IMR-90 (cell line): ENCODE measurements at regions not wholly inside any gene's neighbourhood (a gene's known extent, or its start where the extent isn't known, plus 50 kb on each side); places are given as distances from the start of the nearest gene placed in this dataset.

Experiments
- ATAC-seq: fragments of 200-7000 bp; cut with Tn5 transposase; 2 replicates; pipeline ENCODE4 v1.9.1; 2020; ENCODE audit warnings: low read depth, mild to moderate bottlenecking, moderate library complexity
- BruUV-seq: library from RNA; stranded (reverse); fragments of 400-500 nt; replicated peaks from 2 replicates; lab custom pipeline; 2021; lab: Mats Ljungman, UMichigan
- CTCF ChIA-PET: fragments of 300-600 bp; formaldehyde crosslinking; extraction: SDS; loops from one replicate; lab custom pipeline; 2021; ENCODE audit warnings: antibody characterized with exemption; lab: Yijun Ruan, JAX
- POLR2A ChIA-PET: fragments of 300-600 bp; sonication (Branson Sonifier 250); formaldehyde crosslinking; loops from one replicate; lab custom pipeline; 2022; ENCODE audit warnings: antibody characterized with exemption; ENCODE audit not compliant: unreplicated experiment; lab: Charles Lee
- DNase-seq: peaks from one replicate; pipeline ENCODE4 v3.0.0; 2013
- H2AFZ ChIP-seq: replicated peaks from 2 replicates; pipeline ENCODE3; 2013; ENCODE audit warnings: low read length, mild to moderate bottlenecking; ENCODE audit not compliant: poor library complexity
- H2AK5ac ChIP-seq: 2 replicates; pipeline ENCODE4 v1.6.1; 2013; ENCODE audit warnings: low read depth, low read length, inconsistent platforms
- H2AK9ac ChIP-seq: replicated peaks from 2 replicates; pipeline ENCODE3; 2013; ENCODE audit warnings: mild to moderate bottlenecking, low read depth, low read length, moderate library complexity; ENCODE audit not compliant: poor library complexity
- H2BK120ac ChIP-seq: 2 replicates; pipeline ENCODE4 v1.6.1; 2013; ENCODE audit warnings: low read depth, low read length, inconsistent platforms
- H2BK15ac ChIP-seq: 3 replicates; pipeline ENCODE4 v1.6.1; 2013; ENCODE audit warnings: low read depth, low read length, inconsistent platforms
- H2BK20ac ChIP-seq: 2 replicates; pipeline ENCODE4 v1.6.1; 2013; ENCODE audit warnings: low read depth, mild to moderate bottlenecking, inconsistent platforms, low read length, moderate library complexity
- H2BK5ac ChIP-seq: 2 replicates; pipeline ENCODE4 v1.6.1; 2013; ENCODE audit warnings: mild to moderate bottlenecking, low read depth, low read length, inconsistent platforms; ENCODE audit not compliant: poor library complexity, severe bottlenecking
- H3K14ac ChIP-seq: replicated peaks from 2 replicates; pipeline ENCODE4 v1.6.1; 2013; ENCODE audit warnings: low read depth, low read length, inconsistent platforms
- H3K18ac ChIP-seq: 2 replicates; pipeline ENCODE4 v1.6.1; 2013; ENCODE audit warnings: low read depth, low read length, control low read depth
- H3K23ac ChIP-seq: 2 replicates; pipeline ENCODE4 v1.6.1; 2013; ENCODE audit warnings: low read depth, low read length, inconsistent platforms
- H3K27ac ChIP-seq: 2 replicates; pipeline ENCODE4 v1.5.1; 2013; ENCODE audit warnings: mild to moderate bottlenecking, control low read depth, low read length; ENCODE audit not compliant: insufficient read depth
- H3K27me3 ChIP-seq: 2 replicates; pipeline ENCODE4 v1.6.1; 2013; ENCODE audit warnings: low read length; ENCODE audit not compliant: control insufficient read depth, insufficient read depth
- H3K36me3 ChIP-seq: 2 replicates; pipeline ENCODE4 v1.6.1; 2013; ENCODE audit warnings: low read length, mixed read lengths; ENCODE audit not compliant: control insufficient read depth, insufficient read depth
- H3K4ac ChIP-seq: 2 replicates; pipeline ENCODE4 v1.6.1; 2013; ENCODE audit warnings: low read depth, low read length, inconsistent platforms
- H3K4me1 ChIP-seq: 2 replicates; pipeline ENCODE4 v1.6.1; 2013; ENCODE audit warnings: low read length, mixed read lengths; ENCODE audit not compliant: control insufficient read depth, insufficient read depth
- H3K4me2 ChIP-seq: 2 replicates; pipeline ENCODE4 v1.6.1; 2013; ENCODE audit warnings: low read depth, mild to moderate bottlenecking, control low read depth, low read length, moderate library complexity
- H3K4me3 ChIP-seq: 2 replicates; pipeline ENCODE4 v1.5.1; 2013; ENCODE audit warnings: low read depth, mild to moderate bottlenecking, control low read depth, low read length, moderate library complexity; ENCODE audit not compliant: insufficient read depth
- H3K56ac ChIP-seq: 2 replicates; pipeline ENCODE4 v1.6.1; 2013; ENCODE audit warnings: low read length, inconsistent platforms; ENCODE audit not compliant: insufficient read depth; ENCODE audit errors: extremely low read depth
- H3K79me1 ChIP-seq, 2 experiments: 2 replicates each; pipeline ENCODE4 v1.6.1; 2013; ENCODE audit warnings: low read length in 2 of 2, inconsistent platforms in 1 of 2, low read depth in 1 of 2
- H3K9ac ChIP-seq: 2 replicates; pipeline ENCODE4 v1.6.1; 2013; ENCODE audit warnings: low read depth, low read length, control low read depth
- H3K9me1 ChIP-seq: 2 replicates; pipeline ENCODE4 v1.6.1; 2013; ENCODE audit warnings: low read length, inconsistent platforms; ENCODE audit not compliant: insufficient read depth
- H3K9me3 ChIP-seq: 2 replicates; pipeline ENCODE4 v1.6.1; 2013; ENCODE audit warnings: low read length; ENCODE audit not compliant: control insufficient read depth, insufficient read depth
- H4K20me1 ChIP-seq: 2 replicates; pipeline ENCODE4 v1.6.1; 2013; ENCODE audit warnings: low read length, inconsistent platforms; ENCODE audit not compliant: insufficient read depth
- H4K5ac ChIP-seq: 2 replicates; pipeline ENCODE4 v1.6.1; 2013; ENCODE audit warnings: mild to moderate bottlenecking, low read depth, low read length, control low read depth
- H4K8ac ChIP-seq, 2 experiments: 2 replicates each; pipeline ENCODE4 v1.6.1; 2013; ENCODE audit warnings: low read depth in 2 of 2, low read length in 2 of 2, control low read depth in 1 of 2, inconsistent platforms in 1 of 2
- H4K91ac ChIP-seq: 2 replicates; pipeline ENCODE4 v1.6.1; 2013; ENCODE audit warnings: low read depth, low read length, inconsistent platforms; ENCODE audit not compliant: insufficient read depth
- BHLHE40 ChIP-seq: fragments of 150-350 bp; IDR thresholded peaks from 2 replicates; pipeline ENCODE4 v1.6.1; 2016; ENCODE audit warnings: mild to moderate bottlenecking, low read depth, low read length
- CEBPB ChIP-seq: IDR thresholded peaks from 2 replicates; pipeline ENCODE4 v1.6.1; 2012; ENCODE audit warnings: low read depth, low read length, improper control_type of control experiment
- CHD1 ChIP-seq: IDR thresholded peaks from 2 replicates; pipeline ENCODE4 v1.6.1; 2012; ENCODE audit warnings: low read depth, low read length, improper control_type of control experiment
- CTCF ChIP-seq: conservative IDR thresholded peaks from 2 replicates; pipeline ENCODE4 v1.5.1; 2012; ENCODE audit warnings: mild to moderate bottlenecking, low read depth, low read length, improper control_type of control experiment
- FOS ChIP-seq: fragments of 150-350 bp; IDR thresholded peaks from 2 replicates; pipeline ENCODE4 v1.6.1; 2016; ENCODE audit warnings: low read depth, low read length
- MAFK ChIP-seq: IDR thresholded peaks from 2 replicates; pipeline ENCODE4 v1.6.1; 2012; ENCODE audit warnings: low read depth, low read length, improper control_type of control experiment
- MAZ ChIP-seq: IDR thresholded peaks from 2 replicates; pipeline ENCODE4 v1.6.1; 2012; ENCODE audit warnings: low read depth, mild to moderate bottlenecking, low read length, improper control_type of control experiment, moderate library complexity, borderline replicate concordance
- NFE2L2 ChIP-seq: fragments of 150-350 bp; IDR thresholded peaks from 2 replicates; pipeline ENCODE4 v1.6.1; 2016; ENCODE audit warnings: low read depth, mild to moderate bottlenecking, low read length
- POLR2A ChIP-seq: IDR thresholded peaks from 2 replicates; pipeline ENCODE4 v1.6.1; 2012; ENCODE audit warnings: mild to moderate bottlenecking, low read depth, low read length
- RAD21 ChIP-seq: IDR thresholded peaks from 2 replicates; pipeline ENCODE4 v1.6.1; 2012; ENCODE audit warnings: low read length, improper control_type of control experiment
- RCOR1 ChIP-seq: IDR thresholded peaks from 2 replicates; pipeline ENCODE4 v1.6.1; 2012; ENCODE audit warnings: mild to moderate bottlenecking, low read length, improper control_type of control experiment; ENCODE audit not compliant: insufficient replicate concordance
- RFX5 ChIP-seq: IDR thresholded peaks from 2 replicates; pipeline ENCODE4 v1.8.0; 2012; ENCODE audit warnings: low read depth, mild to moderate bottlenecking, low read length, moderate library complexity
- SMC3 ChIP-seq: fragments of 150-350 bp; IDR thresholded peaks from 2 replicates; pipeline ENCODE4 v1.6.1; 2016; ENCODE audit warnings: low read depth, mild to moderate bottlenecking, antibody characterized with exemption, low read length, moderate library complexity
- USF2 ChIP-seq: fragments of 150-350 bp; IDR thresholded peaks from 2 replicates; pipeline ENCODE4 v1.6.1; 2017; ENCODE audit warnings: mild to moderate bottlenecking, antibody characterized with exemption, low read length, low read depth
- WGBS, 2 experiments: methylation state at CpG; one replicate each; pipeline versions ENCODE4 v1.1.5 to v1.1.7; 2013; ENCODE audit warnings: missing lambda C conversion rate in 2 of 2; ENCODE audit not compliant: insufficient read length in 1 of 2; ENCODE audit errors: extremely low coverage in 2 of 2; 5-methylcytosine and 5-hydroxymethylcytosine counted together
- dilution Hi-C: fragments of 300-500 bp; cut with HindIII; formaldehyde crosslinking; loops from one replicate; pipeline ENCODE4 v1.14.3; 2018; ENCODE audit warnings: low sequenced_read_pairs; ENCODE audit not compliant: unreplicated experiment
- in situ Hi-C: fragments of 300-500 bp; cut with MboI; formaldehyde crosslinking; loops from 3 replicates; pipeline ENCODE4 v1.14.3; 2019; ENCODE audit warnings: low sequenced_read_pairs, inconsistent platforms, mixed read lengths
- intact Hi-C: fragments of 100-400 bp; cut with micrococcal nuclease; formaldehyde crosslinking; loops from 2 replicates; pipeline ENCODE4 v1.10.0; 2022

- no CpG with 5 or more reads among the region's 2 CpGs for WGBS, 2 experiments
- Histone ChIP-seq H4K91ac (no peak overlapping the region), H3K23ac (no peak overlapping the region), H3K9me3 (no peaks in the 10 kb centered on the region), H3K9me1 (0 out of 2 replicates have a peak, but pooled peaks cover 3% of the 10 kb centered on the region), H3K14ac (no peak overlapping the region), H3K4me1 (no peaks in the 10 kb centered on the region), H2BK15ac (no peak overlapping the region), H3K4ac (no peak overlapping the region), H3K56ac (no peak overlapping the region), H3K9ac (no peak overlapping the region), H2BK120ac (no peak overlapping the region), H3K4me3 (no peak overlapping the region), H3K4me2 (no peak overlapping the region), H2AK9ac (no peak overlapping the region), H4K8ac (no peak overlapping the region), H3K79me1 (no peaks in the 10 kb centered on the region), H3K36me3 (no peaks in the 10 kb centered on the region), H4K20me1 (no peaks in the 10 kb centered on the region), H4K5ac (no peak overlapping the region), H2AK5ac (no peak overlapping the region), H3K27me3 (no peaks in the 10 kb centered on the region), H2BK5ac (no peak overlapping the region), H3K18ac (no peak overlapping the region), H2BK20ac (no peak overlapping the region), H3K27ac (no peak overlapping the region), H2AFZ (peak overlapping the region; percentile 32)
- DNase-seq (peak; percentile 50), ATAC-seq (peak; percentile 60)
- in situ Hi-C loops (no loop called here), intact Hi-C loops (loop anchor here (10.0 kb wide), 1 partner anchor 790 kb away; no protein-coding TSS in a partner anchor), dilution Hi-C loops (no loop called here)
- ChIA-PET POLR2A (no interaction called here), CTCF (no interaction called here)
- TF ChIP-seq RAD21 (no peak), CHD1 (no peak), SMC3 (no peak), MAZ (no peak), CTCF (no peak), FOS (no peak), CEBPB (no peak), POLR2A (no peak), BHLHE40 (no peak), MAFK (no peak), USF2 (no peak), NFE2L2 (no peak), RFX5 (no peak), RCOR1 (no peak)
- no TSS peak for BruUV-seq
Observed at GRCh38 chr3:77825001-77825827, 785.3 kb downstream of the ROBO2 start.
